ENCODE measurements at regions not wholly inside any gene's neighbourhood (a gene's known extent, or its start where the extent isn't known, plus 50 kb on each side); places are given as distances from the start of the nearest gene placed in this dataset.

DNA sequence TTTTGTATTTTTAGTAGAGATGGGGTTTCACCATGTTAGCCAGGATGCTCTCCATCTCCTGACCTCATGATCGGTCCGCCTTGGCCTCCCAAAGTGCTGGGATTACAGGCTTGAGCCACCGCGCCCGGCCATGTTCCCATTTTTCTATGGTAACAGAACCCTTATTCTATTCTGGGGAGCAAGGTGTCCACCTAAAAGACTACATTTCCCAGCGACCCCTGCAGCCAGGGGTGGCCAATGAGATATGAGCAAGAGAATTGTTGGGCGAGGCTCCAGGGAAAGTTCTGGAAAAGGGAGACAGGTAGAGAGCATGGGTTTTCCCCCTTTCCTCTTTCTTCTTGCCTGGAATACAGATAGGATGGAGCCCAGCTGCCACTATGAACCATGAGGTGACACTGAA, 96.9 kb downstream of the LINGO1 start:
- TF ChIP-seq EP300 (IDR thresholded peaks at IDR 0.05; ENCODE audit: borderline replicate concordance) (no peak), EGR1 (IDR thresholded peaks at IDR 0.05) (no peak), RAD21 (IDR thresholded peaks at IDR 0.05; ENCODE audit: low read depth) (no peak), ZBTB7A (IDR thresholded peaks at IDR 0.05; ENCODE audit: low read depth) (no peak), CREB1 (IDR thresholded peaks at IDR 0.05; ENCODE audit: low read depth) (no peak), TEAD4 (IDR thresholded peaks at IDR 0.05) (no peak), REST (IDR thresholded peaks at IDR 0.05; ENCODE audit: low read depth) (no peak), YY1 (IDR thresholded peaks at IDR 0.05; ENCODE audit: low read depth) (no peak), TAF1 (IDR thresholded peaks at IDR 0.05; ENCODE audit: low read depth) (no peak), FOXM1 (IDR thresholded peaks at IDR 0.05; ENCODE audit: borderline replicate concordance, low read depth) (no peak), TCF12 (IDR thresholded peaks at IDR 0.05; ENCODE audit: low read depth) (no peak), NFIC (IDR thresholded peaks at IDR 0.05) (no peak), CEBPB (IDR thresholded peaks at IDR 0.05) (no peak), MAX (IDR thresholded peaks at IDR 0.05) (no peak)
- TF ChIP-seq, protein P1, sequence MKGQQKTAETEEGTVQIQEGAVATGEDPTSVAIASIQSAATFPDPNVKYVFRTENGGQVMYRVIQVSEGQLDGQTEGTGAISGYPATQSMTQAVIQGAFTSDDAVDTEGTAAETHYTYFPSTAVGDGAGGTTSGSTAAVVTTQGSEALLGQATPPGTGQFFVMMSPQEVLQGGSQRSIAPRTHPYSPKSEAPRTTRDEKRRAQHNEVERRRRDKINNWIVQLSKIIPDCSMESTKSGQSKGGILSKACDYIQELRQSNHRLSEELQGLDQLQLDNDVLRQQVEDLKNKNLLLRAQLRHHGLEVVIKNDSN (IDR thresholded peaks at IDR 0.05) = no peak
